HG02759 (cell line): ENCODE measurements at regions not wholly inside any gene's neighbourhood (a gene's known extent, or its start where the extent isn't known, plus 50 kb on each side); places are given as distances from the start of the nearest gene placed in this dataset.

Experiments
- ATAC-seq: cut with Tn5 transposase; IDR thresholded peaks from one replicate; pipeline ENCODE4 v1.9.1; 2021; ENCODE audit warnings: mild to moderate bottlenecking, moderate library complexity; ENCODE audit not compliant: unreplicated experiment

DNA sequence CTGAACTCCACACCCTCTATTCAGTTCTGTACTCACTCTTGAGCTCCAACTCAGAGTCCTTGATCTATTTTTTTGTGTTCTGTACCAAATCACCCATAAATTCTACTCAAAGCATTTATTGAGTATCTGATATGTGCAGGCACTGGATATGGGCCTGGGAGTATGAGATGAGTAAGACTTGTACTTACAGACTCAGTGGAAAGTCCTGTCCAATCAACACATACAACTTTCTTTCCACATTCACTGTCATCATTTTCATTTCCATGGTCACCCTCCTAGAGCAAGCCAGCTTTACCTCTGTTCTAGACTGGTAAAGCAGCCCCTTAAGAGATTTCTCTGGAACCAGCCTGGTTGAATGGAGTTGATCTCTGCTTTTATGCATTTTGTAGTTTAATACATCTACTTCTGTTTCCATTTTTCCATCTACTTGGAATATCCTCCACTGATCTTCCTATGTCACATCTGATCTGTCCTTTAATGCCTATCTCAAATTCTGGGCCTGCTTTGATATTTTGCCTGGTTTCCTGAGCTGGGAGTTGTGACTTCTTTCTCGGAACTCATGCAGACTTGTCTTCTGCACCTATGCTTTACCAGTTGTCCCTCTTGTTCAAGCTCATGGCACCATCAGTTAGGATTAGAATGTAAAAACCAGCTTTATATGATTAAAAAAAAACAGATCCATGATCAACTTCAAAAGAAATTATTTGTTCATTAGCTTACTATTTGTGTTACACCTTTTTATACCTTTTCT lies 96.9 kb upstream of the GLS start:
- ATAC-seq = no peak

DNA sequence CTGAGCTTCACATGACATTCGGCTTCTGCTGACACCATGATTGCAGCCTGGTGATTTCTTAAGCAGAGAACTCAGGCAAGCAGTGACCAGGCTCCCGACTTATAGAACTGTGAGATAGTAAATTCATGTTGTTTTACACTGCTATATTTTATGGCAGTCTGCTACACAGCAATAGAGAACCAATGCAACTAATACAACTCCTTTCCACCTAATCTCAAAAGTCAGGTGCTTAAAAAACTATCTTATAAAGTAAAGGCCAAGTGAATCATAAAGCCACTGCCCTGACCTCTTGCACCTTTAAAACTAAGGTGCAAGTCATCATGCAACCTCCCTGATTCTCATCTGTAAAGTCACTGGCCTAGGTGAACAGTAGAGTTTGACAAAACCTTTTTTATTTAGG lies 95.3 kb upstream of the GLS start:
- ATAC-seq = no peak

DNA sequence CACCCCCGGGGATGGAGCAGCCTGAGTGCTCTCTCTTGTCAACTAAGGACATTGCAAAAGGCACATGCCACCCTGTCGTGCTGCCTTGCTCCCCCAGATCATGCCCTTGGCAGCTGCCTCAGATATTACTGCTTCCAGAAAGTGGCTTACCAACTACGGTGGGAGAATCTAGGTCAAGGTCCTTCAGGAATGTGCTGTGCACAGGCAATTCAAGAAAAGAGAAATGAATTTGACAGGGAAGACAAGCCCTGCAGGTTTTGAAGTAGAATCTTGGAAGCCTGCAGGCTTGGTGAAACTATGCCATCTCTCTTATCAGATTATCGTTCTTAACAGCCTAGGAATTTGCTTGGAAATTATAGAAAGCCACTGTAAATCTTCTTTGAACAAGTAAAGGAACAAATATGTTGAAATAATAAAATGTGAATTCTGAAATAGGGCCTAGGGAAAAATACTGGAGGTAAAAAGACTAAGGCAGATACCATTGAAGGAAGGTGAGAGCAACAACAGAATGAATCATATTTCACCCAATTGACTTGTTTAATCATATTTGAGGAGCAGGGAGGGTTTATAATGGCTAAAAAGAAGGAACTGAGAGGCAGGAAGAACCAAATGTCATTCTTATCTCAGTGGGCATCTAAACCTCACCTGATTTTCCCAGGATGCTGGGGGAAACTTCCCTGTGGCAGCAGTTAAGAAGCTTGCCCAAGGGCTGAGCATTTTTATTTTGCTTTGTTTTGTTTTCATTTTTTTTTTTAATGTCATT lies 94.0 kb upstream of the GLS start:
- ATAC-seq = no peak

DNA sequence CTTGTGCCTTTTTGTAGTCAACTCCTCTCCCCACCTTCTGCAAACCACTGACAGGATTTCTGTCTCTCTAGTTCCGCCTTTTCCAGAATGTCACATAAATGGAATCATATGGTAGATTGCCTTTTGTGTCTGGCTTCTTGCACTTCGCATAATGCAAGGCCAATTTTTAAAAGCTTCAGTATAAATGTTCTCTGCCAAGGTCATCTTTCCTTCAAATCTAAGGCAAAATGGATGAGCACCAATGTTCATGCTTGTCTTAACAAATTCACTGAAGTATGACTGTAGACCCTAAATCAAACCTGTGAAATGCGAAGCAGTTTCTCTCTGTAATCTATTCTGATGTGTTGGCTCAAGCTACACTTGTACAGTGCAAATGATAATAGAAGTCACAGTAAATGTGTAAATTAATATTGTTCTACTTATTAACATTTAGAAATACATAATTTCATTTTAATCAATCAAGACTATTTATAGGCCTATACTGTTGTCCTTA lies 92.8 kb upstream of the GLS start:
- ATAC-seq = no peak

DNA sequence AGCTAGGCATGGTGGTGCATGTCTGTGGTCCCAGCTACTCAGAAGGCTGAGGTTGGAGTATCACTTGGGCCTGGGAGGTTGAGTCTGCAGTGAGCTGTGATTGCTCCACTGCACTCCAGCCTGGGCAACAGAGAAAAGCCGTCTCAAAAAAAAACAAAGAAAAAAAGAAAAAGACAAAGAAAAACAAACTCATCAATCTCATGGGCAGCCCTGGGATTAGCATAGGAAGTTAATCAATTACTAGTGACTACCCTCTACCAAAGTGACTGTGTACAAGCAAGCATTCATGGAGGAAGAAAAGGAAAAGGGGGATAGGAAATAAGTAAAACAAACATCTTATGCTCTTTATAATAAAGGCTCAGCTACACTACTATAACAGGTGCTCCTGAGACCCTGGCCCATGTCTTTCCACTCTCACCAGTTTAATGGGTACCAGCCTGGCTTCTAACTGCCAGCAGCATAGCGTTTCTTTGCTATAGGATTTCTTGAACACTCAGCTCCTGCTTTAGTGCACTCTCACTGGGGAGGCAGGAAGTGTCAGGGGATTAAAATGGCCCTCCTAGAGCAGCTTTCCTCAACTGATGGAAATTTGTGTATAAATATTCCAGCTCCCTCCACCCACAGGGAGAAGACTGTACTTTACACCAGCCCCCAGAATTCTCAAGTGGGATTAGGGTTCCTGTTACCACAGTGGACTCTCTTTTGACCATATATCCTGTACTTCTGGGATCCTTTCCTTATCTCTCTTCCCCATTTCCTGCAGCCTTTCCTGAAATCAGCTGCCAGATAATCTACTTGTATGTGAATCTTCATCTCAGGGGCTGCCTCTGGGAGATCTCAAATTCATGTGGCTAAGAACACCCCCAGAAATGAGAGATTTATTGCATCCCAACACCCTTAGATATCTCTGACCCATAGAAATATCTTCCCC lies 91.3 kb upstream of the GLS start:
- no peak for ATAC-seq

DNA sequence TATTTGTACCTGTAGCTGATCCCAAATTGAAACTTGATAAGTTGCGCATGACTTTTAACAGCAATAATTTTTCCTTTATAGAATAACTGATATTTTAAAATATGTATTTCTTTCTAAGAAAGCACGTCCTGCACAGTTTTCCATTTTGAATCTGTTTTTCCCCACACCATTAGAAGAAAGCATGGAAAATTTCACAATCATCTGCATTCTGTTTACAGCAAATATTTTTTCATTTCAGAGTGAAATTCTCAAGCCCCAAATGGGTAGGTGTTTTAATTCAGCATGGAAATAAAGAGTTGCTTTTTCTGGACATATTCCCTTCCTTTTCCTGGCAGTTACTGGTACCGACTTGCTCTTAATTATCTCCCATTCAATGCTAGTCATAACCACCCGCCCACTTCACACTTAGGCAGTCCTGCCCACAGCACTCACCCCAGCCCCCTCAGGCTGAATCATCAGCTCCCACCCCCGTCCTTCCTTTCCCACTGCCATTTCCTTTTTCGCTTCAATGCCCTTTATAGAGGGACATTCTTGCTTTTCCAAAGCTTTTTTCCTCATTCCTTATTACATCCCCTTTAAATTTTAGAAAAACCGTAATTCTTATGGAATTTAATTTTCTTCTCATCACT lies 89.2 kb upstream of the GLS start:
- no peak for ATAC-seq

DNA sequence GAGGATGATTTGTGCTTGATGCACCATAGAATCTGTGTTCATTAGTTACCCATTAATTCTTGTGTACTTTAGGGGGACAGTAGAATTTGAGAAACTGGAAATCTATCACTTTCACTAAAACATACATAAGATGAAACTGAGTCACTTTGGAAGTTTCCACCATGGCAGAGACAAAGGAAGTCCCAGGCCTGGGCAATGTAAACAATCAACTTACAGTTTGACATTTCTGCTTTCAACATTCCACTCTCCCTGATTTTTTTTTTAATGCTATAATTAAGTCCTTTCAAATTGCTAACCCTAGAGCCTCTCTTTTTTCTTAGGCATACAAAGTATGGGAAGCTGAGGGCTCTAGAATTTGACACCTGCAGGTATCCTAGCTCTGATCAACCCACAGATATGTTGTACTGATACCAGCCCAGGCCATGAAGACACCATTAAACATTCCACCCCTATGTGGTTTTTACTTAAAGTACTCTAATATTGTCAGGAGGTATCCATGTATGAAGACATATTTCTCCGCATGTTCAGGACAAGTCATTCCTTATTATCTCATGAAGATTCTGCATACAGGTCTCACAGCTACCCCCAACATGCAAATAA lies 88.5 kb upstream of the GLS start:
- no peak for ATAC-seq

DNA sequence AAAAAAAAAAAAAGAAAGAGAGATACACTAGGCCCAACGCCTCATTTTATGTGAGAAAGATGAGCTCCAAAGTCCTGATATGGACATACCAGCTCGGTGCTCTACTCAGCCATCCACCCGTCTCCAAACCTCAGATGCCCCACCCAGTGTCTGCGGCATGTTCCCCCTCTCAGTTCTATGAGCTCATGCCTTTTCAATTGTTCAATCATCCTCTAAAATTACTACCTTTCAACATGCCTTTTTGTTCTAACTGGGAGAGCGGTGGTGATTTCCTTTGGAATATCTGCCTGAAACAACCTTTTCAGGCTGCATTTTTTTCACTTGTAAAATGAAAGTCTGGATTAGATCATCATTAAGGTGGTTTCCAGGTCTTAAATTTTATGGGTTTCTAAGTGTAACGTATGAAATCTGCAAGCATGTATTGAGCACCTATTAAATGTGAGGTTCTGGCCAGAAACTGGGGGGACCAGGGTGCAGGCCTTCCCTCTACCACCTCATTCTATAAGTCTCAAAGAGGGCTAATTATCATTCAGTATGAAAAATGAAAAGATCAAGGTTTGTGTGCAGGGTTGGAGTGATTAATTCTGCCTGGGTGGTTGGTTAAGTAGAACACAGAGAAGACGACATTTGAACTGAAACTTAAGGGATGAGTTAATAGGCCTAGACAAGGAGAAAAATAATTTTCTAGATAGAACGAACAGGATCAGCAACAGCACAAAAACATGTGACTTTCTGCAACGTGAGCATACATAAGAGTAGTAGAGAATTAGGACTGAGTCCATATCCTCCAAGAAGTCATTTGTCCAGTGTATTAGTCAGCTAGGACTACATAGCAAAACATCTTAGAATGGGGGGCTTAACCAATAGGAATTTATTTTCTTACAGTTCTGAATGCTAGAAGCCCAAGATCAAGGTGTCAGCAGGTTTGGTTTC lies 87.4 kb upstream of the GLS start:
- no peak for ATAC-seq

DNA sequence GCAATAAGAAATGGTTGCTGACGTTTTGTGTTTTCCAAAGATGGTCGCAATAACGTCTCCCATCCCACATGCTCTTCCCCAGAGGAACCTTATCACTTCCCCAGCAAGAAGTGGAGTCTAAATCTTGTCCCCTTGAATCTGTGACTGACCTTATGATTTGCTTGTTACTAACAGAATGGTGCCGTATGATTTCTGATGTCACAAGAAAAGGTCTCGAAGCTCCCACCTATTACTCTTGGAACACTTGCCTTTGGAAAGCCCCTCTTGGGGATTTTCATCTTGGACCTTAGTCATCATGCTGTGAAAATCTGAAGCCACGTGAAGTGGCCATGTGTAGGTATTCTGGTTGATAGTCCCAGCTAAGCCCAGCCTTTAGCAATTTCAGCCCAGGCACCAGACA lies 86.2 kb upstream of the GLS start:
- ATAC-seq = no peak

DNA sequence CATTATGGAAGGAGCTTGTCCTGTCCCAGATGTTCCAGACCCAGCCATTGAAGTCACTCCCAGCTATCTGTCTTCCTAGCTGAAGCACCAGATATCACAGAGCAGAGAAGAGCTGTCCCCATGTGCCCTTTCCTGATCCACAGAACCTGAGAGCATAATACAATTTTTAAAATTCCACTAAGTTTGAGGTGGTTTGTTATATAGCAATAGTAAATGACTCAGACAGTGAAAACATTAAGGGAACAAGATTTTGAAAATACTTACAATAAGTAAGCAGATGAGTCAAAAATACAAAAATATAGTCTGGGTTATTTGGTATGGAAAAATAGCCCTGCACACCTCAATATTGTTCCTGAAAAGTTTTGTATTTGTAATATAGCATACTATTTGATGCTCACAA lies 85.8 kb upstream of the GLS start:
- ATAC-seq = no peak

DNA sequence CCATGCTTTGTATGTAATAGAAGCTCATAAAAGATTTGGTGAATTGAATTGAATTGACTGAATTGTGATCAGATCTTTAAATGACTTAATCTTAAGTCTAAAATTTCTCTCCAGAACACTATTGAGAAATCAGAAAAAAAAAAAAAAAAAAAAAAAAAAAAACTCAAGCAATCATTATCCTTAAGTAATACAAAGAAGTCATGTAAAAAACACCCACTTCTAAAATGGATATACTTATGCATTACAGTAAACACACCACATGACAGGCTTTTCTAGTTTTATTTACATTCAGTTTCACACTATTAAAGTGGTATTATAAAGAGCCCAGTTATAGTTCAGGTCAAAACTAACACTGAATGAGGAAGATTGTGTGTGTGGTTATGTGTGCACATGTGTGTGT lies 84.9 kb upstream of the GLS start:
- no peak for ATAC-seq

DNA sequence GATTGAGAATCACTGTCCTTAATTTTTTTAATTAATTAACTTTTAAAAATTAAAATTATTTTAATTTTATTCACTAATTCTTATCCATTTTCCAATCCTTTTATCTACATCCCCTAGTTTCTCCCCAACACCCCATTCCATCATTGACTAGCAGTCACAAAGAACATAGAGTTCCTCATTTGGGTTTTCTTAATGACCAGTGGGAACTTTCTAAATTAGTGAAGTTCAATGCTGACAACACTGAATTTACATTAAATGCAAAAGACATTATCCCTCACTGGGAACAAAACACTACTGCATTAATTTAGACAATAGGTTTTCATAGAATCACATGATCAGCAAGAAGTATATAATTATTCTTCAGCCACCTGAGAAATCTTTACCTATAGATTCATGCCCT lies 80.6 kb upstream of the GLS start:
- no peak for ATAC-seq

DNA sequence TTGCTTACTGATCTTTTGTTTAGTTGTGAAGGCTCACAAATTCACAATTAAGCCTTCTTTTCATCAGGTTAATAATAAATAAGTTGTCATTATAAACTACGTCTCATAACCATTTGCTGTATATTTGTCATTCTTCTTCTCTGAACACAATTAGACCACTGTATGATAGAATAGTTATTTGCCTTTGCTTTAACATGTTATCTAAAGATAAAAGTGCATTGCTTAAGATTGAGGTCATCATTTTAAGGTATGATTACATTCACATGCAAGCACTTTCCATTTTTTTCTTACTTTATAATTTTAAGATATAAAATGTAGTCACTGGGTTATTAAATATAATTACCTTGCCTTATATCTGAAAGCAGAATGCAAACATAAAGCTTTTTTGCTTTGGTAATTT lies 80.1 kb upstream of the GLS start:
- ATAC-seq = no peak

DNA sequence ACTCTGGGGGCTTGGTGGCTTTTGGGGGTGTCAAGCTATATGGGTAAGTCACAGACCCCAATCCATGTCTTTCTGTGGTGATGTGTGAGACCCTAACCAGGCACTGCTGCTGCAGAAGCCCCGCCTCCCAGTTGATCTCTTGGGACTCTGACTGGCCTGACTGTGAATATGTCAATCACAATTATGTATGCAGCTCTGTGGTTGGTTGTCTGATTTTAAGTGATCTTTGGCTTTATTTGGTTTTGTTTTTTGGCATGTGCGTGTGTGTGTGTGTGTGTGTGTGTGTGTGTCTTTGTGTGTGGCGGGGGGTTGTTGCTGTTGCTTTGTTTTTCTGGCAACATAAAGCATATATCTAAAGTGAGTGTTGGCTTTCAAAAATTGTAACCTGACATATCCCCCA lies 78.5 kb upstream of the GLS start:
- no peak for ATAC-seq

DNA sequence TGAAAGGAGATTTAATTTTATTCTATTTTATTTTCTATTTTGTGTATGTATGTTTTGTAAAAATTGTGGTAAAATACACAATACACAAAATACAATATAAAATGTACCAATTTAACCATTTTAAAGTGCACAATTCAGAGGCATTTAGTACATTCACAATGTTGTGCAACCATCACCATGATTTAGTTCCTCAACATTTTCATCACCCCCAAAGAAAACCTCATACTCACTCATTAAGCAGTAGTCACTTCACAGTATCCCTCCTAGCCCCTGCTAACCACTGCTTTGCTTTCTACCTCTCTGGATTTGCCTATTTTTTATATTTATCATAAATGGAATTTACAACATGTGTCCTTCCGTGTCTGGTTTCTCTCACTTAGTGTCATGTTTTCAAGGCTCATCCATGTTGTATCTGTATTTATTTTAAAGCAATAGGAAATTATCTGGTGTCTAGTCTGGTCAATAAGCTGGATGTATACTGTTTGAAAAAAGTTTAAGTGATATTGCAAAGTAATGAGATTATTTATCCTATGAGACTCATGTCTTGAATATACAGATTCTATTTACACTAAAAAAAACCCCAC lies 77.9 kb upstream of the GLS start:
- ATAC-seq = no peak

DNA sequence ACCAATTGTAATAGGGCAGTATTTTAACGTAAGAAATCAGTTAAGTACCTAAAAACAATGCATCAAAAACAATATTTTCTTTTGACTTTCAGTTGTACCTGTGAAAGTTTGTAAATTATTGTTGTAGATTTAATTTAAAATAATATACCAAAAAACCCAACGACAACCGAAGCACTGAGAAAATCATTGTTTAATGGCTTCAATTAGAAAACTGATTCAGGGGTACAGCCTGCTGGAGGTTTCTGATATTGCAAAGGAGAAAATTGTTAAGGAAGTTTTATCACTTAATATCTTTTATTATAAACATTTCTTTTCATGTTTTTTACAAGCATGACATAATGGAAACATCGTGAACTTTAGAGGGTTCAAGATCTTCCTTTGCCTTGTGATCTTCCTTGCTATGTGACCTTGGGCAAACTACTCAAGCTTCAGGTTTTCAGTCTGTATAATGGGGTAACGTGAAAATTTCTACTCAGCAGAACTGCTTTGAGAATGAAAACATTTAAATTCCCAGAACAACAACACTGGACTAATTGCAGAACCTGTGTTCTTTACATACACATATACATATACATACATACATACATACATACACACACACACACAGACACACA lies 76.3 kb upstream of the GLS start:
- ATAC-seq = no peak

DNA sequence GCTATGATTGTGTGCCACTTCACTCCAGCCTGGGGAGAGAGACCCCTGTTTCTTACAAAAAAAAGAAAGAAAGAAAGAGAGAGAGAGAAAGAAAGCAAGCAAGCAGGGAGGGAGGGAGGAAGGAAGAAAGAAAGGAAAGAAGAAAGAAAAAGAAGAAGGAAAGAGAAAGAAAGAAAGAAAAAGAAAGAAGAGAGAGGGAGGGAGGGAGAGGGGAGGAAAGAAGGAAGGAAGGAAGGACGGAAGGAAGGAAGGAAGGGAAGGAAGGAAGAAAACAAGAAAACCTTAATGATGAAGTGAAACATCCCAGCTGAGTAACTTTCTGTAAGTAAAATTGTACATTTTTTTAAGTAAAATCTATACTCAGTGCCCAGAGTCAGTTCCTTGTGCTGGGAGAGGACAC lies 75.5 kb upstream of the GLS start:
- ATAC-seq = no peak

DNA sequence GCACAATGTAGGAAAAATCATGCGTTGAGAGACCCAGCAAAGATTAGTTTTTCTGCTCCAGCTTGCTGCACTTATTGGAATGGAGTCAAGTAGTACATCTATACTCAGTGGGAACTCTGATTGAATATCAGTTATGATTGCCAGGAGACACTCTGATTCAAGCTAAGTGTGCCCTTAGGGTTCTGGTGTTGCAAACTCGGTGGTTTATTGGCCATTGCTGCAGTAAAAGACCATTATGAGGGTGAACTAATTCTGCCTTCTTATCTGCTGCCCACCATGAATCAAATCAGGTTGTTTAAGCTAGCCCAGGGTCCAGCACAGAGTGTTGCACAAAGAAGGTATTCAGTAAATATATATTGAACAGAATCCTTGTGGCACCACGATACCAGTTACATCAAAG lies 74.8 kb upstream of the GLS start:
- ATAC-seq = no peak

DNA sequence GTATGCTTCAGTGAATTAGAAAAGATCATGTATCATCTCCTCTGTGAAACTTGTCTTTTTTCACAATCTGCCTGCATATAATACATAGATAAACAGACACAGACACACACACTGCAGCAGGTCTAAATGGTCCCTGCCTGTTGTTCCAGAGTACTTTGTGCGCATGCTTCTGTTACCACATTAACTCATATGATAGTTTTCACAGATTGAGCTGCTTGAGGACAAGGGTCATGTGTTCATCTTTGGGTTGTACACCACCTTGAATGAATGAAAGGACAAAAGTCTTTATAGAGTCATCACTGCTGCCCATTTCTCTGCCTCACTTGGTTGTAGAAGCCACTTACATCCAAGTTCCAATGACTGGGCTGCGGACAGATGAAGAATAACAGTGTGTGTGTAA lies 72.7 kb upstream of the GLS start:
- no peak for ATAC-seq
